Activated naive CD4-positive, alpha-beta T cell treated with anti-CD3 and anti-CD28 coated beads, Interleukin-2, amount 10 ng/mL, durations not matched to agents 7 days and 5 days (primary cell): ENCODE measurements at regions not wholly inside any gene's neighbourhood (a gene's known extent, or its start where the extent isn't known, plus 50 kb on each side); places are given as distances from the start of the nearest gene placed in this dataset.

Experiments used
- CTCF ChIA-PET: fragments of 350-600 bp; sonication (Branson Sonifier 250); formaldehyde crosslinking; loops from one replicate; lab custom pipeline; 2021; ENCODE audit warnings: antibody characterized with exemption; lab: Charles Lee
- DNase-seq: peaks from one replicate; pipeline ENCODE4 v3.0.0-alpha.2; 2020
- H3K27ac Mint-ChIP-seq: one replicate; pipeline ENCODE4 v1.8.0; 2021; ENCODE audit warnings: mild to moderate bottlenecking, moderate library complexity, mixed read lengths
- H3K27me3 Mint-ChIP-seq: one replicate; pipeline ENCODE4 v1.8.0; 2021; ENCODE audit warnings: mild to moderate bottlenecking, mixed read lengths
- H3K36me3 Mint-ChIP-seq: one replicate; pipeline ENCODE4 v1.8.0; 2021; ENCODE audit warnings: mixed read lengths
- H3K4me1 Mint-ChIP-seq: one replicate; pipeline ENCODE4 v1.8.0; 2021; ENCODE audit warnings: mixed read lengths
- H3K4me3 Mint-ChIP-seq: one replicate; pipeline ENCODE4 v1.8.0; 2021; ENCODE audit warnings: mild to moderate bottlenecking, moderate library complexity, mixed read lengths
- H3K9me3 Mint-ChIP-seq: one replicate; pipeline ENCODE4 v1.8.0; 2021; ENCODE audit warnings: mixed read lengths

DNA sequence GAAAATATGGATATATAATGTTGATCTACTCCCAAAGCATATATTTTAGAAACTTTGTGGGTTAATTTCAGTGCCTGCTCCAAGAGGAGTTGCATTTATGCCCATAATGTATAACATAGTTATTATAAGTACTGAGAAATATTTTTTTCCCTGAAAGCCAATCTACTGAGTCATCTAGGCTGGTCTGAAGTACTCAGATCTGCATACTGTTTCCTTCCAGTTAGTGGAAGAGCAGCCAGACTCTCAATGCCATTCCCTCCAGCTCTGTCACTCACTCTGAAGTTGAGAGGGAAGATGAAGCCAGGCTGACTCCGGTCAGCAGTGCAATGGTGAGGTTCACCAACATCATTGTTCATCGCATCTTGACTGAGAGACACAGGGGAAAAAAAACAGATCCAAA is 505.1 kb downstream of the PPARGC1A start:
- Mint-ChIP-seq H3K36me3 (no peaks in the 10 kb centered on the region), H3K4me1 (no peaks in the 10 kb centered on the region), H3K9me3 (no peaks in the 10 kb centered on the region), H3K27me3 (no peaks in the 10 kb centered on the region), H3K27ac (no peak overlapping the region), H3K4me3 (no peak overlapping the region)
- DNase-seq, result no peak
- CTCF ChIA-PET, result no interaction called here

GRCh38 chr4:23382879-23383278 is 507.0 kb downstream of the PPARGC1A start:
- H3K9me3 Mint-ChIP-seq, result peaks cover 1% of the 10 kb centered on the region
- no peak overlapping the region for H3K27ac Mint-ChIP-seq
- DNase-seq, result no peak
- no peaks in the 10 kb centered on the region for H3K4me1 Mint-ChIP-seq
- no peaks in the 10 kb centered on the region for H3K27me3 Mint-ChIP-seq
- no peak overlapping the region for H3K4me3 Mint-ChIP-seq
- H3K36me3 Mint-ChIP-seq, result no peaks in the 10 kb centered on the region
- CTCF ChIA-PET, result no interaction called here

GRCh38 chr4:23374259-23374658 is 515.6 kb downstream of the PPARGC1A start:
- Mint-ChIP-seq H3K4me3 (no peak overlapping the region), H3K27ac (no peak overlapping the region), H3K9me3 (peaks cover under 1% of the 10 kb centered on the region), H3K27me3 (no peaks in the 10 kb centered on the region), H3K4me1 (no peaks in the 10 kb centered on the region), H3K36me3 (no peaks in the 10 kb centered on the region)
- no peak for DNase-seq
- CTCF ChIA-PET, result no interaction called here

- no peak overlapping the region for H3K4me3 Mint-ChIP-seq
- H3K9me3 Mint-ChIP-seq, result no peaks in the 10 kb centered on the region
- CTCF ChIA-PET, result no interaction called here
- no peak for DNase-seq
- H3K36me3 Mint-ChIP-seq, result no peaks in the 10 kb centered on the region
- no peaks in the 10 kb centered on the region for H3K27me3 Mint-ChIP-seq
- no peak overlapping the region for H3K27ac Mint-ChIP-seq
- H3K4me1 Mint-ChIP-seq, result no peaks in the 10 kb centered on the region
These were observed 516.6 kb downstream of the PPARGC1A start for GRCh38 chr4:23373261-23373660.

DNA sequence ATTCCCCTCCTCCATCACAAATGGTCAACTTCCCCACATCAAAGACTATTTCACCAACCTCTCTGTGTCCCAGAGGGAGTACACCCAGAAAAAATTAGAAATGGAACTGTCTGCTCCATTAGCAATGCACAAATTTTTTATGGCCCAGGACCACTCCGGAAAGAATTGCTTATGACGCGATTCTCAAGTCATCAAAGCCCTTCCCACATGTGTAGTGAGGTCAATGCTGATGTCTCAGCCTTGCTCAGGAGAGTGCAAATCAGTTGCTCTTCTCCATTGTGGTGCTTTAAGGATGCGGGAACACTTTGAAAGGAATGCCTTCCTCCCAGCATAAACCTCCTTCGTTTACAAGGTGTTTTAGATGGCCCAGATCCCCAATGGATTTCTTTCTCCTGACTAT is 518.3 kb downstream of the PPARGC1A start:
- no peaks in the 10 kb centered on the region for H3K9me3 Mint-ChIP-seq
- no peaks in the 10 kb centered on the region for H3K4me1 Mint-ChIP-seq
- CTCF ChIA-PET, result no interaction called here
- H3K27me3 Mint-ChIP-seq, result no peaks in the 10 kb centered on the region
- DNase-seq, result no peak
- H3K36me3 Mint-ChIP-seq, result no peaks in the 10 kb centered on the region
- H3K4me3 Mint-ChIP-seq, result no peak overlapping the region
- no peak overlapping the region for H3K27ac Mint-ChIP-seq

DNA sequence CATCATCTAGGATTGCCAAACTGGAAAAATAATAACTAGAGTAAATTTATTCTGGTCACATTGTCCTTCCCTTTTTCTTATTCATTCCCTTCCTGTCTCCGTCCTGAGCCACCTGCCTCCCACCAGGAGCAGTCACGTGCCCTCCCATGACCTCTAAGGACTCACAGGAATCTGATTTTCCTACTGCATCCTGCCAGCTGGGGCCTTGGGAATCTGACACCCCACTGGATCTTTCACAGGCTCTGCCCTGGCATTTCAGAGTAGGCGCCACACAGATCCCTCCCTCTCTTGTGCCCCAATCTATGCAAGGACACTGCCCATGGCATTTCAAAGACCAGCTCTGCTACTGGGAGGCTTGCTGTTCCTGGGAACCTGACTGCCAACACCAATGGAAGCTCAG is 520.5 kb downstream of the PPARGC1A start:
- H3K27me3 Mint-ChIP-seq, result no peaks in the 10 kb centered on the region
- CTCF ChIA-PET, result no interaction called here
- H3K36me3 Mint-ChIP-seq, result no peaks in the 10 kb centered on the region
- no peak overlapping the region for H3K27ac Mint-ChIP-seq
- no peak overlapping the region for H3K4me3 Mint-ChIP-seq
- no peak for DNase-seq
- no peaks in the 10 kb centered on the region for H3K9me3 Mint-ChIP-seq
- H3K4me1 Mint-ChIP-seq, result no peaks in the 10 kb centered on the region

DNA sequence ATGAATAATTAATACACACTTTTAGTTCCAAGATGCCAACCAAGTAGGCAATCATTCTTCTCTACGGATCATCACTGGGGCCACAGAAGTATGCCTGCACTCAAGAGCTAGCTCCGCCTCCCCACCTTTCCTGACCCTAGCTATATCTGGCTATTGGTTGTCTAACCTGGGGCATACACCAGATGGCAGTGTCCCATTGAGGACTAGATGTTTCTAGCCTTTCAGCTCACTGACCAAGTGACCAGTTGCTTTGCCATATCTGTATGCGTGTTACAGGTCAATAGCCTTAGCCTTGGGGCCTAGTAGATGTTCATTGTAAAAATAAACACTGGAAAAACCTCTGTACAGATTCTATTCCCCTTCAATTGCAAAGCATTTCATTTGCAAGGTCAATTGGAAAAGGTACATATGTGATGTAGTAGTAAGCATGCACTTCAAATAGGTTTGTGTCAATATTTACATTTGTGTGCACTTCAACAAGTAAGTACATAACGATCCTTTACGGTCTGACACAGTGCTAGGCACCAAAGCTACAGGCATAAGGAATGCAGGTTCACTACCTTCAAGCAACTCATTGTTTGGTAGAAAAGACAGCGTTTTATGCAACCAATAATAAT is 521.7 kb downstream of the PPARGC1A start:
- H3K4me1 Mint-ChIP-seq, result no peaks in the 10 kb centered on the region
- no peaks in the 10 kb centered on the region for H3K27me3 Mint-ChIP-seq
- H3K36me3 Mint-ChIP-seq, result no peaks in the 10 kb centered on the region
- H3K9me3 Mint-ChIP-seq, result no peaks in the 10 kb centered on the region
- DNase-seq, result no peak
- CTCF ChIA-PET, result no interaction called here
- no peak overlapping the region for H3K4me3 Mint-ChIP-seq
- H3K27ac Mint-ChIP-seq, result no peak overlapping the region

DNA sequence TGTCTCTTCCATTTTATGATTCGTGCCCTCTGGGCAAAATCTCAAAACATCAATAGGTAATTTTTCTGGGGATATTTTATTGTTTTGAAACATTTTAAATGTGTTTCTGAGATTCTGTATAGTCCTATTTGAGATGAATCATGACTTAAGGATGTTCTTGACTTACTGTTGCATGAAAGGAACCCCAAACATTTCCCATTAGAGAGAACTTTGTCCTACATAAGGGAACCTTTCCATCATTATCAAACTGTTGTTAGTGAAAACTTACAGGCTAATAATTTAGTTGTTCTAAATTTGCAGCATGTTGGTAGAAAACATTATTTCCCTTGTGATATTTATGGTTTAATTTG is 523.3 kb downstream of the PPARGC1A start:
- no peak for DNase-seq
- H3K4me3 Mint-ChIP-seq, result no peak overlapping the region
- H3K36me3 Mint-ChIP-seq, result no peaks in the 10 kb centered on the region
- H3K9me3 Mint-ChIP-seq, result no peaks in the 10 kb centered on the region
- no peak overlapping the region for H3K27ac Mint-ChIP-seq
- no peaks in the 10 kb centered on the region for H3K4me1 Mint-ChIP-seq
- CTCF ChIA-PET, result no interaction called here
- H3K27me3 Mint-ChIP-seq, result no peaks in the 10 kb centered on the region

GRCh38 chr4:23365871-23366556 is 523.8 kb downstream of the PPARGC1A start:
- no peak overlapping the region for H3K4me3 Mint-ChIP-seq
- H3K9me3 Mint-ChIP-seq, result no peaks in the 10 kb centered on the region
- no peaks in the 10 kb centered on the region for H3K4me1 Mint-ChIP-seq
- no peaks in the 10 kb centered on the region for H3K36me3 Mint-ChIP-seq
- no peak overlapping the region for H3K27ac Mint-ChIP-seq
- DNase-seq, result no peak
- CTCF ChIA-PET, result no interaction called here
- no peaks in the 10 kb centered on the region for H3K27me3 Mint-ChIP-seq

GRCh38 chr4:23365086-23365485 is 524.8 kb downstream of the PPARGC1A start:
- H3K4me3 Mint-ChIP-seq, result no peak overlapping the region
- H3K9me3 Mint-ChIP-seq, result no peaks in the 10 kb centered on the region
- CTCF ChIA-PET, result no interaction called here
- no peaks in the 10 kb centered on the region for H3K27me3 Mint-ChIP-seq
- H3K4me1 Mint-ChIP-seq, result no peaks in the 10 kb centered on the region
- H3K36me3 Mint-ChIP-seq, result no peaks in the 10 kb centered on the region
- no peak overlapping the region for H3K27ac Mint-ChIP-seq
- no peak for DNase-seq

DNA sequence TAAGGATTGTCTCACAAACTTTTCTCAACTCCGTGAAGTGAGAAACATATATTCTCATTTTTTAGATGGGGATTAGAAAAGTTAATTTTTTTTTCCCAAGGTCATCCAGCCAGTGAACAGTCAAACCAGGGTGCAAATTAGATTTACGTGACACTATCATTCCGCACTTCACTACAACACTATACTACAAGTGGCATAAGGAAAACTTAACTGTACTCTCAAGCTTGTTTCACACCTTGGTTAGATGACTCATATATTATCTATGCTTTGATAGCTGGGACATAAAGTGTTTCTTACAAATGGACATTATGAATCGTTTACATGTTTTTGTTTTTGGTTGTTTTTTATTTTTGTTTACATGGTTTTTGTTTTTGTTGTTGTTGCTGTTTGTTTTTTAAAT is 525.7 kb downstream of the PPARGC1A start:
- H3K27ac Mint-ChIP-seq, result no peak overlapping the region
- no peaks in the 10 kb centered on the region for H3K4me1 Mint-ChIP-seq
- no peak overlapping the region for H3K4me3 Mint-ChIP-seq
- H3K27me3 Mint-ChIP-seq, result no peaks in the 10 kb centered on the region
- no peaks in the 10 kb centered on the region for H3K9me3 Mint-ChIP-seq
- no peaks in the 10 kb centered on the region for H3K36me3 Mint-ChIP-seq
- CTCF ChIA-PET, result no interaction called here
- DNase-seq, result no peak

- no peaks in the 10 kb centered on the region for H3K9me3 Mint-ChIP-seq
- H3K4me1 Mint-ChIP-seq, result no peaks in the 10 kb centered on the region
- no peaks in the 10 kb centered on the region for H3K36me3 Mint-ChIP-seq
- no peak overlapping the region for H3K27ac Mint-ChIP-seq
- no peak overlapping the region for H3K4me3 Mint-ChIP-seq
- DNase-seq, result no peak
- no peaks in the 10 kb centered on the region for H3K27me3 Mint-ChIP-seq
- CTCF ChIA-PET, result no interaction called here
These were observed 528.4 kb downstream of the PPARGC1A start for GRCh38 chr4:23361453-23361852.

DNA sequence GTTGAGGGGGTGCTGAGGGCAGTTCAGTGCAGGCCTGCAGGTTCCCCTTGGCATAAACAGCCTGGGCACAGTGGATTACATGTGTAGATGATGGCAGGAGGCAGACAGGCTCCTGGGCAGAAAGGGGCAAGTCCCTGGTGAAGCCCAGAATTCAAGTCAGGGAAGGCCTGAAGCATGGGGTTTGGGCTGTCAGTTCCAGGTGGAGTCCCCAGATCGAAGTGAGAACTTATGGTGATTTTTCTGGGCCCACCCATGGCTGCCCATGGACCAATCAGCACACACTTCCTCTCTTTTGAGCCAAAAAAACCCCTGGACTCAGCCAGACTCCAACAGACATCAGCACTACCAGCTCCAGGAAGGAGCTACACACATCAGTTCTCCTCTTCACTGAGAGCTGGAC is 529.1 kb downstream of the PPARGC1A start:
- Mint-ChIP-seq H3K27me3 (no peaks in the 10 kb centered on the region), H3K9me3 (no peaks in the 10 kb centered on the region), H3K27ac (no peak overlapping the region), H3K36me3 (no peaks in the 10 kb centered on the region), H3K4me3 (no peak overlapping the region), H3K4me1 (no peaks in the 10 kb centered on the region)
- CTCF ChIA-PET, result no interaction called here
- no peak for DNase-seq

GRCh38 chr4:23355258-23355657 is 534.6 kb downstream of the PPARGC1A start:
- Mint-ChIP-seq H3K4me1 (no peaks in the 10 kb centered on the region), H3K27me3 (no peaks in the 10 kb centered on the region), H3K9me3 (no peaks in the 10 kb centered on the region), H3K36me3 (no peaks in the 10 kb centered on the region), H3K4me3 (no peak overlapping the region), H3K27ac (no peak overlapping the region)
- no peak for DNase-seq
- CTCF ChIA-PET, result no interaction called here

- no peak for DNase-seq
- no peaks in the 10 kb centered on the region for H3K9me3 Mint-ChIP-seq
- CTCF ChIA-PET, result no interaction called here
- H3K27ac Mint-ChIP-seq, result no peak overlapping the region
- no peak overlapping the region for H3K4me3 Mint-ChIP-seq
- no peaks in the 10 kb centered on the region for H3K36me3 Mint-ChIP-seq
- H3K27me3 Mint-ChIP-seq, result no peaks in the 10 kb centered on the region
- no peaks in the 10 kb centered on the region for H3K4me1 Mint-ChIP-seq
These were observed 536.6 kb downstream of the PPARGC1A start for GRCh38 chr4:23353200-23353599.
